ENCODE measurements at regions not wholly inside any gene's neighbourhood (a gene's known extent, or its start where the extent isn't known, plus 50 kb on each side); places are given as distances from the start of the nearest gene placed in this dataset.
"Not testable (repeated sequence)": the region's sequence is repeated elsewhere in the genome, so short reads cannot be mapped to it uniquely, and the experiment has no call there.

GRCh38 chr18:1311376-1311775 lies 406.7 kb downstream of the ADCYAP1 start:
- TF ChIP-seq EZH2 (optimal IDR thresholded peaks at IDR 0.05; ENCODE audit: low read depth, low read length) (no peak), EZH2phosphoT487 (IDR thresholded peaks at IDR 0.05; ENCODE audit: low read length) (no peak), CTCF (IDR thresholded peaks at IDR 0.05; ENCODE audit: low read length) (no peak)

GRCh38 chr18:1335345-1335744 lies 430.7 kb downstream of the ADCYAP1 start:
- not testable (repeated sequence) for DNase-seq; H3K9me3 ChIP-seq (replicated peaks; ENCODE audit: insufficient read depth, low read length)

More at GRCh38 chr18:1311376-1311775, 406.7 kb downstream of the ADCYAP1 start:
- Histone ChIP-seq H3K27me3 (replicated peaks; ENCODE audit: insufficient read depth, low read length) (no peaks in the 10 kb centered on the region), H4K20me1 (ENCODE audit: insufficient read depth, low read length) (no peaks in the 10 kb centered on the region), H3F3A (ENCODE audit: insufficient read depth, low read length) (no peaks in the 10 kb centered on the region), H3K9me3 (replicated peaks; ENCODE audit: insufficient read depth, low read length) (no peaks in the 10 kb centered on the region), H3K4me1 (ENCODE audit: low read length) (no peaks in the 10 kb centered on the region), H3K36me3 (replicated peaks; ENCODE audit: insufficient read depth, low read length) (no peaks in the 10 kb centered on the region), H3K27ac (ENCODE audit: low read length) (no peak overlapping the region), H3K9ac (ENCODE audit: low read length) (no peak overlapping the region), H3K4me3 (ENCODE audit: low read length) (no peak overlapping the region), H3K79me2 (ENCODE audit: low read length) (no peaks in the 10 kb centered on the region), H2AFZ (ENCODE audit: low read length) (no peak overlapping the region), H3K9me2 (replicated peaks; ENCODE audit: insufficient read depth, low read length) (no peaks in the 10 kb centered on the region), H3K4me2 (ENCODE audit: low read depth, low read length) (no peak overlapping the region)
- DNase-seq: no peak

GRCh38 chr18:1350931-1351450 lies 446.3 kb downstream of the ADCYAP1 start:
- Histone ChIP-seq H3K27ac (ENCODE audit: low read length) (no peak overlapping the region), H3K36me3 (replicated peaks; ENCODE audit: insufficient read depth, low read length) (no peaks in the 10 kb centered on the region), H3K27me3 (replicated peaks; ENCODE audit: insufficient read depth, low read length) (no peaks in the 10 kb centered on the region), H2AFZ (ENCODE audit: low read length) (no peak overlapping the region), H3K4me3 (ENCODE audit: low read length) (no peak overlapping the region), H3F3A (ENCODE audit: insufficient read depth, low read length) (no peaks in the 10 kb centered on the region), H3K9ac (ENCODE audit: low read length) (no peak overlapping the region), H3K9me3 (replicated peaks; ENCODE audit: insufficient read depth, low read length) (no peaks in the 10 kb centered on the region), H3K4me2 (ENCODE audit: low read depth, low read length) (no peak overlapping the region), H3K79me2 (ENCODE audit: low read length) (no peaks in the 10 kb centered on the region), H4K20me1 (ENCODE audit: insufficient read depth, low read length) (no peaks in the 10 kb centered on the region), H3K4me1 (ENCODE audit: low read length) (no peaks in the 10 kb centered on the region), H3K9me2 (replicated peaks; ENCODE audit: insufficient read depth, low read length) (no peaks in the 10 kb centered on the region)
- DNase-seq: no peak
- no peak for TF ChIP-seq CTCF (IDR thresholded peaks at IDR 0.05; ENCODE audit: low read length)
- no peak for TF ChIP-seq EZH2 (optimal IDR thresholded peaks at IDR 0.05; ENCODE audit: low read depth, low read length)
- TF ChIP-seq EZH2phosphoT487 (IDR thresholded peaks at IDR 0.05; ENCODE audit: low read length): no peak

More at GRCh38 chr18:1335345-1335744, 430.7 kb downstream of the ADCYAP1 start:
- H3K4me2 ChIP-seq (ENCODE audit: low read depth, low read length); H3K27me3 ChIP-seq (replicated peaks; ENCODE audit: insufficient read depth, low read length); H3K9ac ChIP-seq (ENCODE audit: low read length); H4K20me1 ChIP-seq (ENCODE audit: insufficient read depth, low read length); H2AFZ ChIP-seq (ENCODE audit: low read length); H3K4me1 ChIP-seq (ENCODE audit: low read length); H3F3A ChIP-seq (ENCODE audit: insufficient read depth, low read length); H3K27ac ChIP-seq (ENCODE audit: low read length); H3K9me2 ChIP-seq (replicated peaks; ENCODE audit: insufficient read depth, low read length); H3K79me2 ChIP-seq (ENCODE audit: low read length); H3K4me3 ChIP-seq (ENCODE audit: low read length); H3K36me3 ChIP-seq (replicated peaks; ENCODE audit: insufficient read depth, low read length): not testable (repeated sequence)

- Histone ChIP-seq H3K36me3 (replicated peaks; ENCODE audit: insufficient read depth, low read length) (no peaks in the 10 kb centered on the region), H3K27ac (ENCODE audit: low read length) (no peak overlapping the region), H3K79me2 (ENCODE audit: low read length) (no peaks in the 10 kb centered on the region), H3K9ac (ENCODE audit: low read length) (no peak overlapping the region), H3K4me3 (ENCODE audit: low read length) (no peak overlapping the region), H2AFZ (ENCODE audit: low read length) (no peak overlapping the region), H3K9me3 (replicated peaks; ENCODE audit: insufficient read depth, low read length) (no peaks in the 10 kb centered on the region), H3K4me2 (ENCODE audit: low read depth, low read length) (no peak overlapping the region), H3K9me2 (replicated peaks; ENCODE audit: insufficient read depth, low read length) (no peaks in the 10 kb centered on the region), H3K27me3 (replicated peaks; ENCODE audit: insufficient read depth, low read length) (no peaks in the 10 kb centered on the region), H3K4me1 (ENCODE audit: low read length) (no peaks in the 10 kb centered on the region), H4K20me1 (ENCODE audit: insufficient read depth, low read length) (no peaks in the 10 kb centered on the region), H3F3A (ENCODE audit: insufficient read depth, low read length) (no peaks in the 10 kb centered on the region)
- DNase-seq: no peak
- TF ChIP-seq EZH2phosphoT487 (IDR thresholded peaks at IDR 0.05; ENCODE audit: low read length): no peak
- no peak for TF ChIP-seq CTCF (IDR thresholded peaks at IDR 0.05; ENCODE audit: low read length)
Observed at GRCh38 chr18:1353025-1353424, 448.4 kb downstream of the ADCYAP1 start.
